NCI-H1436 (cell line): ENCODE measurements at regions not wholly inside any gene's neighbourhood (a gene's known extent, or its start where the extent isn't known, plus 50 kb on each side); places are given as distances from the start of the nearest gene placed in this dataset.
"Not testable (repeated sequence)": the region's sequence is repeated elsewhere in the genome, so short reads cannot be mapped to it uniquely, and the experiment has no call there.

Experiments
- DNase-seq: peaks from one replicate; lab custom pipeline; 2025; lab: John Stamatoyannopoulos, UW

DNA sequence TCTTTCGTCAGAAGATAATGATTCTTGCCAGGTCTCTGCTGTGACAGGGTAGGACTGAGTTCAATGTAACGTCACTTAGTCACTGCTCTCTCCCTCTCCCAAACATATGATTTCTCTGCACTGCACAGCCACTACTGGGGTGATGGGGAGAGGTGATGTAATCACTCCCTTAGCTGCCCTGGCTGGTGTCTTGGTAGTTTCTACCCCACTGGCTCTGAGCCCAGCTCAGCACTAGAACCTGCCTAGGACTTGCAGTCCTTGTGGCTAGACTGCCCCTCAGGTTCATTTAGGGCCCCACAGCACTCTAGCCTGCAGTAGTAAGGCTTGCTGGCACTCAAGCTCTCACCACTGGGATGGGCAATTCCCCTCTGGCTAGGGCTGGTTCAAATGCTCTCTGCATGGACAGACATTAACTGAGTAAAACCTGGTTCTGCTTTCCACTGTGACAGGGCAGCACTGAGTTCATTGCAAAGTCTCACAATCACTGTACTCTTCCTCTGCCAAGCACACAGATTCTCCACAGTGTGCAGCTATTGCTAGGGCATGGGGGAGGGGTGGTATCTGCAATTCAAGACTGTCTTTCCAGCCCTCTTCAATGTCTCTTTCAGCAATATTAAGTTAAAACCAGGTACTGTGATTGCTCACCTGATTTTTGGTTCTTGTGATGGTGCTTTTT, 571.4 kb upstream of the FAT3 start:
- no peak for DNase-seq

DNA sequence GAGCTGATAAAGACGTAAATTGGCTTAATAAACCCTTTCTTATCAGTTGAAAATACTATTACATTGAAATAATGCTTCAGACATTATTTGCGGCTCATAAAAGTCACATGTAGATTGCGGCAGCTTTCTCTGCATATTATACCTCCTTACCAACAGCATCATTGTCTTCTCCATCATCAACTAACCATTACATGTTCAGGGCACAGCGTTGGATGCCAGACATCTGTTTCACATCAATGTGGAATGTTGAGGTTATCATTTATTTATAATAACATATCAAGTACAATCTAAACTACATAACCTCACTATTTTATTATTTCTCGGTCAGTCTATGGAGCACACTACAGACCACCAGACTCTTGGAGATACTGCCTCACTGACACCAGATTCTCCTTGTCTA, 573.8 kb upstream of the FAT3 start:
- DNase-seq = no peak

DNA sequence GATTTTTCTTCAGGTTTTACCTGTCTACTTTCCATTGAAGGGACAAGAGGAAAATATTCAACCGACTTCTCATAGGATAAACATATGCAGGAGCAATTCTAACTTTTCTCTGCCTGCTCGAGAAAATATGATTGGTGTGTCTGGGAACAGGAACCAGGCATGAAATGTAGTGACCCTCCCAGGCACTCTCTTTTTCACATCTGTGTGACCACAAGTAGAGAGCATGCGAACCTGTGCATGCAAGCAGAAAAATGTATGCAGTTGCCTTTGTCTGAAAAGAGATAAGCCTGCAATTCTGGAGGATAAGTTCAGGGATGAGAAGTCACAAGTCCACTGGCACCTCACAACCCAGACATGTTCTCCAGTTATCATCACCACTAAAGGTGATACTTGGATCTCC, 583.5 kb upstream of the FAT3 start:
- DNase-seq = no peak

DNA sequence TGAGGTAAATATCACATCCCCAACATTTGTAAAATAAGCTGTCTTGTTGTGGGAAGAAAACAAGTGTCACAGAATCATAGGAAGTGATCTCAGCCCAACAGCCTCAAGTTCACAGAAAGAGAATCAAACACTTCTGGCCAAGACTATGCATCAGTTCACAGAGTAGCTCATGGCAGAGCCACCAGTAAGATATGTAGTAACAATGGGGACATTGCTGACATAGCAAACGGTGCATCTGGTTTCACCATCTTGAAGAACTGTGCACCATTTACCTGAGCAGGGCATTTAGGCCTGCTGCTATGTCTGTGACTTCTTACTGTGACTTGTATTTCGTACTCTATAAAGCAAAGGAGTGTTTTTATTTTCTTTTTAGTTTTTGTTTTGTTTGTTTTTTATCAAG, 585.3 kb upstream of the FAT3 start:
- no peak for DNase-seq

DNA sequence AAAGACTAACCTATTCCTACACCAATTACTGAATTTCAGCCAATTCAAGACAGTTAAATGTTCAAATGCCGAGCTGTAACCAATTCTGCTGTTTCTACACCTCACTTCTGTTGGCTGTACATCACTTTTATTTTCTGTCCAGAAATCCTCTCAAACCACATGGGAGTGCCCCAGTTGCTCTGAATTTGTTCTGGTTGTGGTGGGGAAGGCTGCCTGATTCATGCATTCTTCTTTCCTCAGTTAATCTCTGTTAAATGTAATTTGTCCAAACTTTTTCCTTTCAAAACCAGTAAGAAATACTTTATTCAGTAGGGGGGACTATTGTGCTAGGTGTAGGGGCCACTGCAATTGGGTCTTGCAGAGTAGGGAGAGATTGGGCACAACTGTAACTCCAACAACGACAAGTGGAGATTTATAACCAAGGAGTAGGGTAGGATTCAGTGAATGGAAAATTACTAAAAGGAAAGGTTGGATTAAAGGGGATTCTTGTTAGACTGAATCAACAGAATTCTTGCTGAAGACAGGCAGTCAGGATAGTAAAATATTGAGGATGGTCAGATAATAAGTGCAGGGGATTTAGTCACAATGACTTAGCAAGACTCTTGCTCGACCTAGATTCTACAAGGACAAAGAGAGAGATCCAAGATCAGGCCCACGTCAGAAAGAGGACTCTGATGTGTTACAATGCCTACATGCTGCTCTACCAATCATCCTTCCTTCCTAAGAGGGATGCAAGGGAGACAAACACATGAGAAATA, 593.5 kb upstream of the FAT3 start:
- DNase-seq = no peak

DNA sequence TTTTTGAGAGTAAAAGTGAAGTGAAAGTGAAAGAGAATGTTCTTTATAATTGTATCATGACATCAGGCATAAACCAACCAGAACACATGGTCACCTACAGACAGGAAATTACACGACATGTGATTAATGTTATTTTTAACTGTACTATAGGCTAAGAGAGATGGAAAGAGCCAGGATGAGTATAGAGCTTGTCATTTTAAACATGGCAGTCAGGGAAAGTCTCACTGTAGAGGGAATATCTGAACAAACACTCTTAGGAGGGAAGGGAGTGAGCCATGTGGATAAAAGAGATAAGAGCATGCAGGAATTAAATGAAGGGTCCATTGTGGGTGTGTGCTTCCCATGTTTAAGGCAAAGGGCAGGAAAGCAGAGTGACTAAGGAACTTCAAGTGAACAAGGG, 599.1 kb upstream of the FAT3 start:
- no peak for DNase-seq

DNA sequence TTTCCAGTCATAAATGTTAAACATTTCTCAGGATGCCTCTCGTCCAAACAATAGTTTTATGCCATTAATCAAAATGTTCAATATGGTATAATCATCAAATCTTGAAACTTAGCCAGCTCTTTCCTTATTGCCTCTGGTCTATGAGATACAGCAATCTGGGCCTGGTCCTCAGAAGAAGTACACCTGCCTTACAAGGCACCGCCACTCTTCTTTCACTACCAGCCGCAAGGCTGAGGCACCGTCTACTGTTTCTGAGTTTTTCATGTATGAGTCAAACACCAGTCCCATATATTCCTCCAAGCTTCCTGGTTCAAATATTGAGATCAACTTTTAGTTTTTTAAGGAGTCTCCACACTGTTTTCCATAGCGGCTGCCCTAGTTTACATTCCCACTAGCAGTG, 600.6 kb upstream of the FAT3 start:
- DNase-seq = no peak

DNA sequence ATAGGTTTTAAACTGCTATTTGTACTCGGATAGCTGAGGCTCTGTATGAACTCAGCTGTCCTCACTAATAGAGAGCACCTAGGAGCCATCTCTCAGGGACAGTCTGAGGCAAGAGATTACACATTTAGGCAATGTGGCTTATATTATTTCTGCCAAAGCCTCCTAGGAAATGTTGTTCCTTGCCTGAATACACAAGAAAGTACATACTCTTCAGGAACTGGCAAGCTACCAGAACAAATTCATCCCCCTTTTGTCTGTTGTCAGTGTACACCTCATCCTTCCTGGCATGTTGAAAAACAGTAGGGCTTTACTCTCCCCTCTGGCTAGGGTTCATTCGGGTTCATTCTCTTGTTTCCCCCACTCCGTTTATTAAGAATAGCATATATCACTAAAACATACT, 615.9 kb upstream of the FAT3 start:
- no peak for DNase-seq

DNA sequence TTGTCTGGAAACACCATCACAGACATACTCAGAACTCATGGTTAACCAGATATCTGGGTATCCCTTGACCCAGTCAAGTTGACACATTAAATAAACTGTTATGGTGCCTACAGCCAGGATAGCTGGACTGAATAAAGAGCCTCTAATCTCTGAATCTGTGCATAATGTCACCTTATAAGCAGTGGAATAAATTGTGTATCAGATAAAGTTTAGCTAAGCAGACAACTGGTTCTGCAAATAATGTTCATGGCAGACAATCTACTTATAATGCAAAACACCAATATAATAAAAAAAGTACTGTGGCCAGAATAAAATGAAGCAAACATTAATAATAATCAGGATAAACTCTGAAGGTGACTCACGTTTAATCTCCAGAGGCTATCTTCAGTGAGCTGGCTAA, 628.5 kb upstream of the FAT3 start:
- DNase-seq = no peak

DNA sequence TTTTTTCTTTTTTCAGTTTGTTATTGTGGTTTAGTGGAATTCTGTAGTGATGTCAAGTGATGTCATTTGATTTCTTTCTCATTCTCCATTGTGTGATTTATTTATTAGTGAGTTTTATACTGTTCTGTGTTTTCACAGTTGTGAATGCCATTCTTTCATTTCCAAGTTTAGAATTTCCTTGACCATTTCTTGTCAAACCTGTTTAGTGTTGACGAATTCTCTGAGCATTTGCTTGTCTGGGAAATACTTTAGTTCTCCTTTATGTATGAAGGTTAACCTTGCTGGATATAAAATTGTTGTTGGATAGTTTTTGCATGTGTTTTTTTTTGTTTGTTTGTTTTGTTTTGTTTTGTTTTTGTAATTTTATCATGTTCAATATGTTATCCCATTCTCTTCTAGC, 633.6 kb upstream of the FAT3 start:
- DNase-seq = no peak

DNA sequence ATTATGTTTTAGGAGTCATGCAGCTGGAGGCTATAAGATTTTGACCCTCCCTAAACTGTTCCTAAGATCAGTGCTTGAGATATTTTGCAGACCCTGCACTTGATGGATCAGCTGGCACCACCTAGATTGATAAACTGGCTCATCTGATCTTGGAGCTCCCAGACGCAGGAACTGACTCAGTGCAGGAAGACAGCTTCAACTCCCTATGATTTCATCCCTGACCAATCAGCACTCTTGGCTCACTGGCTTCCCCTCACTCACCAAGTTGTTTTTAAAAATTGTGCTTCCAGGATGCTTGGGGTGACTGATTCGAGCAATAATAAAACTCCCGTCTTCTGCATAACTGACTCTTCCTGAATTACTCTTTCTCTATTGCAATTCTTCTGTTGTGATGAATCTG, 637.5 kb upstream of the FAT3 start:
- no peak for DNase-seq

DNA sequence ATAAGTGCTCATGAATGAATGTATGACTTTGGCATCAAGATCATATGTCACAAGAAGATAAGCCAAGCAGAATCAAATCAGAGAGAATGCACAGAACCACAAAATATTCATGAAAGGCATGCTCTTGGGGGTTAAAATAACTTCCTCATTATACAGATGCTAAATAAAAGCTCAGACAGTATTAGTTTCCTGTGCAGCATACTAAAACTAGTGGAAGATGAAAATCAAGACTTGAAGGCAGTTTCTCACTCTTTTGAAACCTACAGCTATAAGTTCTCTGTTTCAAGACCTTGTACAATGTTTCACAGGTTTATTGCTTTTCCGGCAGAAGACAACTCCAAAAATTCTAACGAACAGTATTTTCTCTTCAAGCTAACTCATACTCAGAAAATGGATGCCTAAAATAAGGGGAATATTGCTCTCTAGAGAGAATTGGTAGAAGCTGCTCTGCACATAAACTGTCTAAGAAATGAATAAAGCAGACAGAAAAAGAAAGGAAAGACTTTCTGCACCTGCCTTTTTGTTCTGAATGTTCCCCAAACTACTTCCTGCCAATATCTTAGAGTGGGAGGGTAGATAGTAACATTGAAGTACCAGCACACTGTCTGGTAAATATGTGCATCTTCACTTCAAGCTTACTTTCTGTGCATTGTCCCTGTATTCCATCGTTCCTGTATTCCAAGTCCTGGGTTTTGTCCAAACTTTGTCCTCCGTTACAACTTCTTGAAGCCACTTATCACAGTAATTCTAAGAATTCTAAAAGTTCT, 639.4 kb upstream of the FAT3 start:
- no peak for DNase-seq

DNA sequence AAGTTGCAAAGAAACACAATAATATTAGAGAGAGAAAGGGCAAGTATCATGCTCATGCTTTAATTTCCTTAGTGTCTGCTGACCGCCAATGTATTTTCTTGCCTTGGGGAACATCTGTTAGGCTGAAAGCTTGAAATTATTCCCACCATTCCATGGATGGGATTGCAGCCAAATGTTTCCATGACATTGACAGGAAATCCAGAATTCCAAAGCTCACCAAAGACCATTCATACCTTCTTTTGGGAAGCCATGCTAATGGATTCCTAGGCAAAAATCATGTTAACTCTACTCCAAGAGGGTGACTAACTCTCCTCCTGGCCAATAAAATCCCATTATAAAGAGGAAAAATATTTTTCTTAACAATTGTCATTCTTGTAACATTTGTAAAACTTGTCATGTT, 661.4 kb upstream of the FAT3 start:
- no peak for DNase-seq

DNA sequence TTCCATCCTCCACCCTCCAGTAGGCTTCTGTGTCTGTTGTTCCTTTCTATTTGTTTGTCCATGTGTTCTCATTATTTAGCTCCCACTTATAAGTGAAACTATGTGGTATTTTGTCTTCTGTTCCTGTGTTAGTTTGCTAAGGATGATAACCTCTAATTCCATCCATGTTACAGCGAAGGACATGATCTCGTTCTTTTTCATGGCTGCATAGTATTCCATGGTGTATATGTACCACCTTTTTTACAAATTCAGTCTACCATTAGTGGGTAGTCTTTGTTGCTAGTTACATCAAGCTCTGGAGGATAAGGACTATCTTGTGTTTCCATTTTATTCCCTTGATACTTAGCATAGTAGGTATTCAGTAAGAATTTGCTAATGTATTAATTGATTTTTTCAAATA, 664.2 kb upstream of the FAT3 start:
- no peak for DNase-seq

DNA sequence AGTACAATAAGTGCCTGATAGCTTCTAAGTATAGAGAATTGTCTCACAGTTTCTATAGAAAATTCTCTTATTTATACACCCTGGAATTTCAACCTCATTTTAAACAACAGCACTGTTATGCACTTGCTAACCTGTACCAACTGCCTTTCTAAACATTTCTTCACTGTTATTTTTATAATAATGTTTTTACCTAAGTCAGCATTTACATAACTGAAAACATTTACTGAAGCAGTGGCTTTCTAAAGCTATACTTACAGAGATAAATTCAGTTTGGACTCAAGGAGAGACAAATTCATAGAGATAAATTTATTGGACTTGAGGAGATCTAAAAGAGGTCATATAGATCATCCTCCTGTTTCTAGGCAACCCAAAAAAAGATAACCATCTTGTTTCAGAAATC, 686.6 kb upstream of the FAT3 start:
- DNase-seq = no peak

DNA sequence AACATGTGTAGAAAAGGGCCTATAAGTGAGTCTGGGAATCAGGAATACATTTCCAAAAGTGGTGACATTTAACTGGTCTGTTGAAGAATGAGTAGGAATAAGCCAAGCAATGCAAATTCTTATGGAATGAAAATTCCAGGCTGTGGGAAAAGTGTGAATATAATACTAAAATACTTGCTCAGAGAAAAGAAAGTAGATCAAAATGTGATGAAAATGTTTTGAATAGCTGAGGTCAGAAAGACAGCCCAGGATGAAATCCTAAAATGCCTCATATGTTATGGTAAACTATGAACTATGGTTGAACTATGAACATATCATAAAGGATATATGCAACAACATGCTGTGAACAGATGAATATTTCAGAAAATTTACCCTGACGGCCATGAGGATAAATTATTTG, 688.3 kb upstream of the FAT3 start:
- DNase-seq = no peak

DNA sequence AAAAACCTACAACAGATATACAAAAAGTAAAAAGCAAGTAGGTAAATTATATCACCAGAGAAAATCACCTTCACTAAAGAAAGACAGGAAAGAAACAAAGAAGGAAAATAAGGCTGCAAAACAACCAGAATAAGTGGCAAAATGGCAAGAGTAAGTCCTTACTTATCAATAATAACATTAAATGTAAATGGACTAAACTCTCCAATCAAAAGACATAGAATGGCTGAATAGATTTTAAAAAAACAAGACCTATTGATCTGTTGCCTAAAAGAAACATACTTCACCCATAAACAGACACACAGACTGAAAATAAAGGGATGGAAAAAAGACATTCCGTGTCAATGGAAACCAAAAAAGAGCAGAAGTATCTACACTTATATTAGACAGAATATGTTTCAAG, 695.7 kb upstream of the FAT3 start:
- no peak for DNase-seq

DNA sequence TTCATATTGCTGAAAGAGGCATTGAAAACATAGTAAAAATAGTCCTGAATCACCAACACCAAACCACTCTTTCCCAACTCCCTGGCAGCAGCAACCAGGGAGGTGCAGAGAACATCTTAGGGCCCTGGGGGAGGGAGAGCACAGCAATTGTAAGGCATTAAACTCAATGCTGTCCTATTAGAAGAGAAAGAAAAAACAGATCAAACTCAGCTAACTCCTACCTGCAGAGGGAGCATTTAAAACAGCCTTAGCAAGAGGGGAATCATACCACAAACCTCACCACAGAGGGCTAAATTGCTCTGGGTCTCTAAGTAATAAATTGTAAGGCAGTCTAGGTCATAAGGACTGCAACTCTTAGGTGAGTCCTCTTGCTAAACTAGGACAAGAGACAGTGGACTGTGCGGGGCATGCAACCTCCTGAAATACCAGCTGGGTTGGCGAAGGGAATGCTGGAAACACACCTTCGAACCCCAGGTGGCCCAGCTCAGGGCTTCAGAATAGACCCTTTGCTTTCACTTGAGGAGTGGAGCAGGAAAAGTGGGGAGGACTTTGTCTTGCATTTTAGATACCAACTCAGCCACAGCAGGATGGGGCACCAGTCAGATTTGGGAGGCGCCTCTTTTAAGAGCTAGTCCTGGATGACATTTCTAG, 697.1 kb upstream of the FAT3 start:
- DNase-seq = no peak

DNA sequence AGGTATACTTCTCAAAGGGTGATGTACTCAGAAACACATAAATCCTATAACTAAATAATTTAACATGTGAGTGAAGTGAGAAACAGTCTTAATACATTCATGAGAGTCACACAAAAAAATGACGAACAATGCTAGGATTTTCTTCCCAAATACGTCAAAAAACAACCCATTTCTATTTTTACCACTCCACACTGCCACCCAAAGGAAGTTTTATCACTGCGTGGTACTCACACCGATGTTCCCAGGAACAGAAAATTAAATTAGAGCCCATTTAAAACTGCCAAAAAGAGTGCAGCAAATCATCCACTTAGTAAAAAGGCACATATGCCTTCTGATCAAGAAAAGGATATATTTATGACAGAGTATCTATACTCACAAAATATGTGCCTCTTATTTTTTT, 710.9 kb upstream of the FAT3 start:
- no peak for DNase-seq

DNA sequence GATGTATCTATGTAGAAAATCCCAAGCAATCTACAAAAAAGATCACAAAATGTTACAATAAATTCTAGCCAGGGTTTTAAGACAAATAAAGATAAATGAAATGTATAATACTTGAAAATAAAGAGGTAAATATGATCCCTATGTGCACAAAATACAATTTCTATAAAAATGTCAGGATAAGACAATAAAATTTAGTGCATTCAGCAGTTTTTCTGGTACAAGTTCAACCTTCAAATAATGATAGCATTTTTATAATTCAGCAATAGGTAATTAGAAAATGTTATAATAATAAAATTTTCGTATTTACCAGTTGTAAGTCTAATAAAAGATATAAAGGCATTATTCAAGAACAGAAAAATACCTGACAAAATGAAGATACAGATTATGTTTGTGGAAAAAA, 726.8 kb upstream of the FAT3 start:
- no peak for DNase-seq

DNA sequence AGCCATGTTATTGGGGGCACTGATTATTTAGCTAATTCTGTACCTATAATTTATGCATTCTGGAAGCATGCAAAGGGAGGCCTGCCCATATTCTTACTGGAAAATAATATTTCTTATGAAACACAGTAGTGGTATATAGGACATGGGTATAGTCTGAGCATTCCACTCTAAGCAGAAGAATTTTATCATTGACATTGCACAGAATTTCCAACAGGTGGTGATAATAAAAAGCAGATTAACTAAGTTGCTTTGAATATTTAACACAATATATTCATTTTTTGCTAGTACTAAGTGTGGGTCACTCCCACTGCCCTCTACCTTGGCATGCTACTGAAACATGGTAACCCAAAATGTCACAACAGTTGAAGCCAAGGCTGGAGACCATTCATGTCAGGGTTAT, 728.8 kb upstream of the FAT3 start:
- no peak for DNase-seq

DNA sequence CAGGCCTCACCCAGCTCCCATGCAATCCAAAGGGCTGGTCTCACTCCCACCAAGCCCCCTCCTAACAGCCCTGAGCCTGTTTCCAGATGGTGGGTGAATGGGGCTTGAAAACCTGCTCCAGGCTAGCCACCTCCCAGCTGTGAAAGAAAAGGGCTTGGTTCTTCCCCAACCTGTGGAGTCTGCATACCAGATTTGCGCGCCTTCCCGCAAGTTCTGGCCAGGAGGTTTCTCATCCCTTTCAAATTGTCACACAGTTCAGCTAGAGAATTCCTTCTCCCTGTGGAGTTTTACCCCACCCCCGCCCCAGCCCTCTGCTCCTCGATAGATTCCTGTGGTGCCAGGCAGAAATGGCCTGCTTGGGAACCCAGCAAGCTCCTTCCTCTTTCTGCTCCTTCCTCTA, 734.6 kb upstream of the FAT3 start:
- no peak for DNase-seq

DNA sequence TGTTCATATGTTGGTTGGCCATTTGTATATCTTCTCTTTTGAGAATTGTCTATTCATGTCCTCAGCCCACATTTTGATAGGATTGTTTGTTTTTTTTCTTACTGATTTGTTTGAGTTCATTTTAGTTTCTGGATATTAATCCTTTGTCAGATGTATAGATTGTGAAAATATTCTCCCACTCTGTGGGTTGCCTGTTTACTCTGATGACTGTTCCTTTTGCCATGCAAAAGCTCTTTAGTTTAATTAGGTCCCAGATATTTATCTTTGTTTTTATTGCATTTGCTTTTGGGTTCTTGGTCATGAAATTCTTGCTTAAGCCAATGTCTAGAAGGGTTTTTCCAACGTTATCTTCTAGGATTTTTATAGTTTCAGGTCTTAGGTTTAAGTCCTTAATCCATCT, 740.7 kb upstream of the FAT3 start:
- DNase-seq = not testable (repeated sequence)
